Fibroblast of the aortic adventitia (primary cell): ENCODE measurements at regions not wholly inside any gene's neighbourhood (a gene's known extent, or its start where the extent isn't known, plus 50 kb on each side); places are given as distances from the start of the nearest gene placed in this dataset.
A peak's percentile ranks its signal among the peaks of the same experiment; 100 is the strongest.

Source experiments
- DNase-seq: peaks from one replicate; pipeline ENCODE4 v3.0.0-alpha.2; 2010; ENCODE audit warnings: low read depth
- H3K4me3 ChIP-seq: 2 replicates; pipeline ENCODE4 v1.5.1; 2011; ENCODE audit warnings: low read depth, mild to moderate bottlenecking, control low read depth, low read length, moderate library complexity
- TF ChIP-seq, protein P1 (sequence below): IDR thresholded peaks from 2 replicates; pipeline ENCODE4 v1.5.1; 2011; ENCODE audit warnings: mild to moderate bottlenecking, low read length, control low read depth, inconsistent platforms; ENCODE audit not compliant: insufficient read depth

DNA sequence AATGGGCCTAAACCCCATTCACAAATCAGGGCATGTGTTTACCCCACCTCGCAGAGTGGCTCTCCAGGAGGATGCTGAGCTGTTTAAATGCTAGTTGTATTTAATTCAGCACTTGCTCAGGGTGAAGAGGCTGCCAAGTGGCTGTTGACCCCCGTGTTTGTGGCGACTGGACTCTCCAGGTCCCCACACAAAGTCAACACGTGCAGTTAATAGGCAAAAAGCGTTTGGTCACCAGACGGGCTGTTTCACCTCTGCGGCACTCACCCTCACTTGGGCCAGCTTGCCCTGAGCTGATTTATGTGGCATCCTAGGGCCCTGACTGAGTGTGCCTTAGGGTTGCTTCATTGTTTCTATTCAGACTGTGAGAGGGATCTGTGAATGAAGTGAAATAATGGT is 152.3 kb downstream of the GAS1 start:
- peak overlapping the region; percentile 42 for H3K4me3 ChIP-seq
- peak; percentile 29 for DNase-seq
- TF ChIP-seq, protein P1, sequence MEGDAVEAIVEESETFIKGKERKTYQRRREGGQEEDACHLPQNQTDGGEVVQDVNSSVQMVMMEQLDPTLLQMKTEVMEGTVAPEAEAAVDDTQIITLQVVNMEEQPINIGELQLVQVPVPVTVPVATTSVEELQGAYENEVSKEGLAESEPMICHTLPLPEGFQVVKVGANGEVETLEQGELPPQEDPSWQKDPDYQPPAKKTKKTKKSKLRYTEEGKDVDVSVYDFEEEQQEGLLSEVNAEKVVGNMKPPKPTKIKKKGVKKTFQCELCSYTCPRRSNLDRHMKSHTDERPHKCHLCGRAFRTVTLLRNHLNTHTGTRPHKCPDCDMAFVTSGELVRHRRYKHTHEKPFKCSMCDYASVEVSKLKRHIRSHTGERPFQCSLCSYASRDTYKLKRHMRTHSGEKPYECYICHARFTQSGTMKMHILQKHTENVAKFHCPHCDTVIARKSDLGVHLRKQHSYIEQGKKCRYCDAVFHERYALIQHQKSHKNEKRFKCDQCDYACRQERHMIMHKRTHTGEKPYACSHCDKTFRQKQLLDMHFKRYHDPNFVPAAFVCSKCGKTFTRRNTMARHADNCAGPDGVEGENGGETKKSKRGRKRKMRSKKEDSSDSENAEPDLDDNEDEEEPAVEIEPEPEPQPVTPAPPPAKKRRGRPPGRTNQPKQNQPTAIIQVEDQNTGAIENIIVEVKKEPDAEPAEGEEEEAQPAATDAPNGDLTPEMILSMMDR, result no peak

DNA sequence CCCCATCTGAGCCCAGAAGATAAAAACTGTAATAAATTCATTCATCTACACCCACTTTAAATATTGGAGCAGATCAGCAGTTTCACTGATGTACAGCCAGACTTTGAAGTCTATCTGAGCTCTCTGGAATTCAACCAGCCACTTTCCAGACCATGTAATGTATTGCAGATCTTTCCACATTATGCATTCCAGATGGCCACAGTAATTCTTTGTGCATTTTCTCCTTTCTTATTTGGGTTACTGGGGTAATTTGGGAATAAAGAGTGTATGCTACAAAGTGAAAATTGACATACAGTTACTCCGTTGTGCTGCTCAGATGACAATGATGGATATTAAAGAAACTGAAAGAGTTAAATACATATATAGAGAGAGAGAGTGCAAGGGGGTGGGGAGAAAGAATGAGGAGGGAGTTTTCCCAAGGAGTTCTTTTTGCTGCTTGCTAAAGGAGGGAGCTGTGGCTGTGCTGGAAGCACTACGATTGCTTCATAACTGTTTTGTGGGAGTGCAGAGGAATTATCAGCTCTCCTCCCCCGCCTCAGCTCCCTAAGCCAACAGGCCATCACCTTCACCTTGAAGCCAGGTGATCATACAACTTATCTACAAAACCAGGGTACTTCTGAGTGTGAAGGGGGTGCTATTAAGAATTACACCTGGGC is 152.8 kb downstream of the GAS1 start:
- H3K4me3 ChIP-seq, result peak overlapping the region; percentile 42
- peak; percentile 95 for DNase-seq

DNA sequence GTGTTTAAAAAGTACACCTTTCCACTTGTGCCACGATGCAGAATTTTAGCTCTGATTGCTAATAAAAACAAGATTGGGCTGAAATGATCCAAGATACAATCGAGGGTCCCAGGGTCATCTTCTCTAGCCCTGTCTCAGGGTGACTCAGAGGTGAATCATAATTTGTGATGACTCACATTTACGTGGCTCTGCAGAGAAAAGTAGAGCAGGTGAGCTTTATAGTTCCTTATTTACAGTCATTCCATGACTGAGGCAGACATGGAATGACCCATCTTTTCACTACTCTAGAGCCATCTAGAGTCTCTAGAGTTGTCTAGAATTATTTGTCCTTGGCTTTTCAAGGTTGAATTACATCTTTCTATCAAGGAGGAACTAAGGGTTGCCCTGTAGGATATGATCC is 155.2 kb downstream of the GAS1 start:
- no peak overlapping the region for H3K4me3 ChIP-seq
- TF ChIP-seq, protein P1, result no peak
- DNase-seq, result no peak

More for the DNA sequence above, 152.8 kb downstream of the GAS1 start:
- TF ChIP-seq, protein P1, result no peak

DNA sequence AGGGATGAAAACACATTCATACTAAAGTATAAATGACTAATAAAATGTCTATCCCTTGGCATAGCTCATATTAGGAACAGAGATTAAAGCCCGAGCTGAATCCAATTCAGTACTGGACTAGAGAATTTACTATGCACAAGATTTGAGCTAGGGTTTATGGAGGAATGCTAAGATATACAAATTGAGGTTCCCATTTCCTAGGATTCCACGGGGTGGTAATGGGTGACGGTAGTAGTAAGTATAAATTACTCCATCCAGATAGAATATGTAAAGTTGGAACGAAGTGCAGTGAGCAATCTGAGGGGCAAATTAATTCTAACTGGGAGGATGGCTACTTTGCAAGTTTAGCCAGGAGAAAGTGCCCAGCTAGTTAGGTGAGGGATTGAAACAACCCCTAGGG is 156.5 kb downstream of the GAS1 start:
- DNase-seq, result no peak
- TF ChIP-seq, protein P1, result no peak
- H3K4me3 ChIP-seq, result no peak overlapping the region

DNA sequence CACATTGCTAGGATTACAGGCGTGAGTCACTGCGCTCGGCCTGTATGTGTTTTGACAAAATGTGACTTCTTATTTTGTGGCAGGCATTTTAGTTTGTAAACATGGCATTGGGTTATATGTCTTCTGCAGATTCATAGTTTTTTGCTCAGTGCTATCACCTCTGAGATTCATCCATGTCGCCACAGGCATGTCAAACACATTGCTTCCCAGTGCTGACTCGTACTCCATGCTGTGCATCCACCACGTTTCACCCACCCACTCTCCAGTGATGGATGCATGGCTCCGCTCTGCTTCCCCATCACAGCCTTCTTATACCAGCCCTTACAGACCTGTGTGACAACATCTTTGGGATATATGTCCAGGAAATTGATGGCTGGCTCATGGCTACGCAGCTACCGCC is 158.8 kb downstream of the GAS1 start:
- H3K4me3 ChIP-seq, result no peak overlapping the region
- no peak for DNase-seq
- TF ChIP-seq, protein P1, result no peak

DNA sequence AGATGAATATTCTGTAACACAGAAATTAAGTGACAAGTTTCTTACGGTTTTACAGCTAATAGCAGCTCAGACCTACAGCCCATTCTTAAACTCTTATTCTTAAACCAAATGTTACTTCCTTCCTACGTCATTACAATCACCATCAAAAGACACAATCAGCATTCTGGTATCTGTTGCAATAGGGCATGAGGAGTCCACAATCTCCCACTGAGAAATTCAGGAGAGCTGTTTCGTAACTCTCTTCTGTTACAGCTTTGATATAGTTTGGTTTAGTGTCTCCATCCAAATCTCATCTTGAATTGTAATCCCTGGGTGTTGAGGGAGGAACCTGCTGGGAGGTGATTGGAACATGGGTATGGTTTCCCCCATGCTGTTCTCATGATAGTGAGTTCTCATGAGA is 163.4 kb downstream of the GAS1 start:
- TF ChIP-seq, protein P1, result no peak
- H3K4me3 ChIP-seq, result no peak overlapping the region
- DNase-seq, result peak; percentile 89

DNA sequence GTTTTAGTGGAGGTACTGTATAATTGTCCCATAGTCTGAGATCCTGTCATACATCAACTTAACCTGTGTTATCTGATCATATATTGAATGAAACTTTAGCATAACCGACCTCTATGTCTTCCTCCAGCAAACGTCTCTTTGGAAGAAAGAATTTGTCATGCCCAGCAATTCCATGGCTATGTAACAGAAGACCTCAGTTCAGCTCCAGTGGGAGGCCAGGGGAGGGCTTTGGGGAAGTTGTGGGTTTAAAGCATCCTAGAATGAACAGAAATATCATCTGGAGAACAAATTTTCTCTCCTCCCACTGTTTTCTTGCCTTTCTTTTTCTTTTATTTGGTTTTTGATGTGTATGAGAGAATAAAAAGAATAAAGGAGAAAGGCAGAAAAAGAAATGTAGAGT is 164.5 kb downstream of the GAS1 start:
- TF ChIP-seq, protein P1, result no peak
- H3K4me3 ChIP-seq, result no peak overlapping the region
- DNase-seq, result no peak
